ENCODE measurements at regions not wholly inside any gene's neighbourhood (a gene's known extent, or its start where the extent isn't known, plus 50 kb on each side); places are given as distances from the start of the nearest gene placed in this dataset.
"Not testable (repeated sequence)": the region's sequence is repeated elsewhere in the genome, so short reads cannot be mapped to it uniquely, and the experiment has no call there.

- intact Hi-C loops (cut with DNase I), result no loop called here
- no peak for ATAC-seq
Measured at GRCh38 chr10:64113792-64114191, 592.6 kb downstream of the REEP3 start.

GRCh38 chr10:64115471-64115870, 594.3 kb downstream of the REEP3 start:
- DNase-seq (ENCODE audit: low spot score) (no peak), ATAC-seq (no peak)
- intact Hi-C loops (cut with DNase I), result no loop called here

More at GRCh38 chr10:64113792-64114191, 592.6 kb downstream of the REEP3 start:
- DNase-seq (ENCODE audit: low spot score), result no peak

GRCh38 chr10:64115908-64116643, 594.9 kb downstream of the REEP3 start:
- intact Hi-C loops (cut with DNase I), result no loop called here
- DNase-seq (ENCODE audit: low spot score), result no peak

GRCh38 chr10:64116707-64117106, 595.5 kb downstream of the REEP3 start:
- intact Hi-C loops (cut with DNase I), result no loop called here
- DNase-seq (ENCODE audit: low spot score), result no peak
- ATAC-seq, result no peak

More at GRCh38 chr10:64115908-64116643, 594.9 kb downstream of the REEP3 start:
- no peak for ATAC-seq

GRCh38 chr10:64118736-64119135, 597.5 kb downstream of the REEP3 start:
- no peak for ATAC-seq
- intact Hi-C loops (cut with DNase I), result no loop called here
- no peak for DNase-seq (ENCODE audit: low spot score)

GRCh38 chr10:64120301-64120980, 599.2 kb downstream of the REEP3 start:
- ATAC-seq; intact Hi-C loops (cut with DNase I); DNase-seq (ENCODE audit: low spot score): not testable (repeated sequence)

GRCh38 chr10:64130152-64130551, 609.0 kb downstream of the REEP3 start:
- no peak for DNase-seq (ENCODE audit: low spot score)
- ATAC-seq, result no peak
- intact Hi-C loops (cut with DNase I), result no loop called here

- intact Hi-C loops (cut with DNase I), result no loop called here
Measured at GRCh38 chr10:64134676-64135075, 613.5 kb downstream of the REEP3 start.

GRCh38 chr10:64142395-64142794, 621.2 kb downstream of the REEP3 start:
- intact Hi-C loops (cut with DNase I), result no loop called here
- DNase-seq (ENCODE audit: low spot score) (no peak), ATAC-seq (no peak)

More at GRCh38 chr10:64134676-64135075, 613.5 kb downstream of the REEP3 start:
- no peak for DNase-seq (ENCODE audit: low spot score)
- no peak for ATAC-seq

- ATAC-seq (no peak), DNase-seq (ENCODE audit: low spot score) (no peak)
- intact Hi-C loops (cut with DNase I), result no loop called here
Measured at GRCh38 chr10:64148607-64149006, 627.4 kb downstream of the REEP3 start.

GRCh38 chr10:64156166-64156565, 635.0 kb downstream of the REEP3 start:
- DNase-seq (ENCODE audit: low spot score) (no peak), ATAC-seq (no peak)
- intact Hi-C loops (cut with DNase I), result no loop called here

- ATAC-seq, result no peak
- intact Hi-C loops (cut with DNase I), result no loop called here
- DNase-seq (ENCODE audit: low spot score), result no peak
Measured at GRCh38 chr10:64158551-64158950, 637.4 kb downstream of the REEP3 start.

GRCh38 chr10:64159910-64160872, 639.0 kb downstream of the REEP3 start:
- intact Hi-C loops (cut with DNase I), result no loop called here
- DNase-seq (ENCODE audit: low spot score) (no peak), ATAC-seq (no peak)

GRCh38 chr10:64170791-64171190, 649.6 kb downstream of the REEP3 start:
- DNase-seq (ENCODE audit: low spot score), result peak; percentile 48
- no peak for ATAC-seq
- intact Hi-C loops (cut with DNase I), result no loop called here

- intact Hi-C loops (cut with DNase I), result no loop called here
- peak; percentile 46 for ATAC-seq
- DNase-seq (ENCODE audit: low spot score), result no peak
Measured at GRCh38 chr10:64173826-64174225, 652.6 kb downstream of the REEP3 start.

- intact Hi-C loops (cut with DNase I), result no loop called here
- ATAC-seq (no peak), DNase-seq (ENCODE audit: low spot score) (no peak)
Measured at GRCh38 chr10:64174666-64175255, 653.6 kb downstream of the REEP3 start.

GRCh38 chr10:64175271-64175962, 654.2 kb downstream of the REEP3 start:
- DNase-seq (ENCODE audit: low spot score) (no peak), ATAC-seq (no peak)
- intact Hi-C loops (cut with DNase I), result no loop called here

- no peak for ATAC-seq
- DNase-seq (ENCODE audit: low spot score), result no peak
- intact Hi-C loops (cut with DNase I), result no loop called here
Measured at GRCh38 chr10:64182671-64183070, 661.5 kb downstream of the REEP3 start.

Data from sciatic nerve (tissue), 2 donors.